Neutrophil (primary cell): ENCODE measurements at regions not wholly inside any gene's neighbourhood (a gene's known extent, or its start where the extent isn't known, plus 50 kb on each side); places are given as distances from the start of the nearest gene placed in this dataset.

ENCODE experiments used
- H3K27ac ChIP-seq: fragments of 200-600 bp; sonication (generic); 2 replicates; pipeline ENCODE4 v1.5.1; 2016; ENCODE audit warnings: mild to moderate bottlenecking, moderate library complexity
- H3K27me3 ChIP-seq: fragments of 200-600 bp; sonication (generic); 2 replicates; pipeline ENCODE4 v1.6.0; 2016; ENCODE audit warnings: mild to moderate bottlenecking
- H3K36me3 ChIP-seq: fragments of 200-600 bp; sonication (generic); 2 replicates; pipeline ENCODE4 v1.5.1; 2017
- H3K4me1 ChIP-seq, 2 experiments: fragments of 200-600 bp in 1 of 2; sonication (generic) in 1 of 2; 1 replicate in 1 of 2; 2 replicates in 1 of 2; pipeline versions ENCODE4 v1.5.1 to v1.6.1; 2013 to 2016; ENCODE audit warnings: low read depth in 1 of 2, low read length in 1 of 2, mild to moderate bottlenecking in 1 of 2, moderate library complexity in 1 of 2; ENCODE audit not compliant: control insufficient read depth in 1 of 2, insufficient read depth in 1 of 2
- H3K4me3 ChIP-seq, 2 experiments: fragments of 200-600 bp in 1 of 2; sonication (generic) in 1 of 2; 1 replicate in 1 of 2; 2 replicates in 1 of 2; pipeline ENCODE4 v1.5.1; 2013 to 2016; ENCODE audit warnings: low read depth in 1 of 2, low read length in 1 of 2, mild to moderate bottlenecking in 1 of 2, moderate library complexity in 1 of 2
- H3K9me3 ChIP-seq: fragments of 200-600 bp; sonication (generic); 2 replicates; pipeline ENCODE4 v1.5.1; 2016
- CTCF ChIP-seq: fragments of 200-600 bp; sonication (generic); IDR thresholded peaks from 2 replicates; pipeline ENCODE4 v1.5.1; 2016; ENCODE audit warnings: antibody characterized with exemption

- Histone ChIP-seq H3K27me3 (no peaks in the 10 kb centered on the region), H3K27ac (no peak overlapping the region), H3K4me3 (no peak overlapping the region), H3K9me3 (no peaks in the 10 kb centered on the region), H3K4me1 (no peaks in the 10 kb centered on the region), H3K36me3 (no peaks in the 10 kb centered on the region)
- no peak for TF ChIP-seq CTCF
Observed at GRCh38 chrY:19578281-19578874, 166.1 kb downstream of the KDM5D start.

GRCh38 chrY:19577250-19577649 lies 167.3 kb downstream of the KDM5D start:
- Histone ChIP-seq H3K36me3 (no peaks in the 10 kb centered on the region), H3K27me3 (no peaks in the 10 kb centered on the region), H3K9me3 (no peaks in the 10 kb centered on the region), H3K4me3 (no peak overlapping the region), H3K4me1 (no peaks in the 10 kb centered on the region), H3K27ac (no peak overlapping the region)
- no peak for TF ChIP-seq CTCF

- no peaks in the 10 kb centered on the region for H3K4me1 ChIP-seq
- H3K27ac ChIP-seq = no peak overlapping the region
- H3K9me3 ChIP-seq = no peaks in the 10 kb centered on the region
- no peaks in the 10 kb centered on the region for H3K36me3 ChIP-seq
- H3K27me3 ChIP-seq = no peaks in the 10 kb centered on the region
- TF ChIP-seq CTCF = no peak
- no peak overlapping the region for H3K4me3 ChIP-seq
Observed at GRCh38 chrY:19574939-19575338, 169.6 kb downstream of the KDM5D start.

- no peak for TF ChIP-seq CTCF
- H3K27ac ChIP-seq = no peak overlapping the region
Observed at GRCh38 chrY:19573646-19574045, 170.9 kb downstream of the KDM5D start.

GRCh38 chrY:19570999-19571398 lies 173.5 kb downstream of the KDM5D start:
- H3K27me3 ChIP-seq = no peaks in the 10 kb centered on the region
- no peaks in the 10 kb centered on the region for H3K36me3 ChIP-seq
- no peaks in the 10 kb centered on the region for H3K9me3 ChIP-seq
- no peak overlapping the region for H3K27ac ChIP-seq
- TF ChIP-seq CTCF = no peak
- H3K4me3 ChIP-seq = no peak overlapping the region
- peaks cover 0 to 4% of the 10 kb centered on the region in 2 experiments for H3K4me1 ChIP-seq

More at GRCh38 chrY:19573646-19574045, 170.9 kb downstream of the KDM5D start:
- Histone ChIP-seq H3K4me3 (no peak overlapping the region), H3K9me3 (no peaks in the 10 kb centered on the region), H3K4me1 (peaks cover 0 to 3% of the 10 kb centered on the region in 2 experiments), H3K27me3 (no peaks in the 10 kb centered on the region), H3K36me3 (no peaks in the 10 kb centered on the region)
